Spleen (tissue), 11 donors: ENCODE measurements at regions not wholly inside any gene's neighbourhood (a gene's known extent, or its start where the extent isn't known, plus 50 kb on each side); places are given as distances from the start of the nearest gene placed in this dataset.

ENCODE experiments used
- DNase-seq: peaks from one replicate; pipeline ENCODE4 v3.0.0-alpha.2; 2020
- H3K27ac ChIP-seq, 8 donors: fragments of 200-600 bp; sonication (generic) in 7 of 8; 1 replicate in 4 of 8; 2 replicates in 4 of 8; pipeline versions ENCODE4 v1.5.0 to v1.8.0; 2016 to 2021; ENCODE audit warnings: inconsistent platforms in 4 of 8, mild to moderate bottlenecking in 4 of 8, moderate library complexity in 1 of 8
- H3K27me3 ChIP-seq, 7 donors: fragments of 200-600 bp; sonication (generic) in 6 of 7; replicated peaks in 1 of 7; 1 replicate in 4 of 7; 2 replicates in 3 of 7; pipeline versions ENCODE4 v1.5.0 to v1.8.0; 2016 to 2021; ENCODE audit warnings: inconsistent platforms in 3 of 7, mild to moderate bottlenecking in 1 of 7
- H3K36me3 ChIP-seq, 6 donors: fragments of 200-600 bp; sonication (generic) in 5 of 6; 1 replicate in 4 of 6; 2 replicates in 2 of 6; pipeline versions ENCODE4 v1.5.0 to v1.8.0; 2016 to 2021; ENCODE audit warnings: inconsistent platforms in 2 of 6
- H3K4me1 ChIP-seq, 6 donors: fragments of 200-600 bp; sonication (generic) in 5 of 6; 1 replicate in 3 of 6; 2 replicates in 3 of 6; pipeline versions ENCODE4 v1.5.0 to v1.8.0; 2016 to 2021; ENCODE audit warnings: inconsistent platforms in 3 of 6
- H3K4me3 ChIP-seq, 8 donors: fragments of 200-600 bp; sonication (generic) in 7 of 8; 1 replicate in 4 of 8; 2 replicates in 4 of 8; pipeline versions ENCODE4 v1.5.0 to v1.8.0; 2016 to 2021; ENCODE audit warnings: inconsistent platforms in 4 of 8, mild to moderate bottlenecking in 4 of 8, moderate library complexity in 2 of 8
- H3K9me3 ChIP-seq, 8 donors: fragments of 200-600 bp; sonication (generic) in 7 of 8; 1 replicate in 4 of 8; 2 replicates in 4 of 8; pipeline versions ENCODE4 v1.5.0 to v1.8.0; 2016 to 2021; ENCODE audit warnings: inconsistent platforms in 4 of 8
- POLR2A ChIP-seq, 3 donors: fragments of 450-650 bp; IDR thresholded peaks; one replicate each; pipeline ENCODE4 v1.5.1; 2017; ENCODE audit warnings: antibody characterized with exemption in 3 of 3, mild to moderate bottlenecking in 1 of 3
- POLR2AphosphoS5 ChIP-seq, 3 donors: sonication (generic); formaldehyde crosslinking; IDR thresholded peaks; one replicate each; pipeline ENCODE4 v1.5.1; 2017; ENCODE audit warnings: antibody characterized with exemption in 3 of 3
- WGBS, 5 donors: extraction: QIAGEN DNeasy Blood & Tissue Kit in 3 of 5; methylation state at CpG; one replicate each; pipeline versions ENCODE4 v1.1.5 to v1.1.7; 2013 to 2018; 5-methylcytosine and 5-hydroxymethylcytosine counted together
- intact Hi-C: fragments of 100-400 bp; cut with DNase I; formaldehyde crosslinking; loops from one replicate; pipeline ENCODE4 v1.15.0; 2023; ENCODE audit warnings: low total_unique reads
- TF ChIP-seq, protein P1 (sequence below), 11 experiments: fragments of 200-600 bp in 7 of 11; fragments of 450-650 bp in 4 of 11; sonication (generic) in 4 of 11; IDR thresholded peaks in 8 of 11; conservative IDR thresholded peaks in 3 of 11; 1 replicate in 7 of 11; 2 replicates in 4 of 11; pipeline versions ENCODE4 v1.4.0 to v1.8.0; 2016 to 2021; ENCODE audit warnings: antibody characterized with exemption in 11 of 11, inconsistent platforms in 4 of 11, mild to moderate bottlenecking in 1 of 11
- donor health status: healthy with polysubstance abuse.
- donor health status: DM: no; HTN: no; CAD: no; lungs with moderate emphysema.
- donor health status: DM: no; HTN: no; CAD: no.
- donor health status: Bipolar disorder and iron deficiency.
- donor health status: healthy.
- donor health status: DM: no; HTN: no; CAD: no.
- donor health status: DM: yes; HTN: yes; CAD: no.

DNA sequence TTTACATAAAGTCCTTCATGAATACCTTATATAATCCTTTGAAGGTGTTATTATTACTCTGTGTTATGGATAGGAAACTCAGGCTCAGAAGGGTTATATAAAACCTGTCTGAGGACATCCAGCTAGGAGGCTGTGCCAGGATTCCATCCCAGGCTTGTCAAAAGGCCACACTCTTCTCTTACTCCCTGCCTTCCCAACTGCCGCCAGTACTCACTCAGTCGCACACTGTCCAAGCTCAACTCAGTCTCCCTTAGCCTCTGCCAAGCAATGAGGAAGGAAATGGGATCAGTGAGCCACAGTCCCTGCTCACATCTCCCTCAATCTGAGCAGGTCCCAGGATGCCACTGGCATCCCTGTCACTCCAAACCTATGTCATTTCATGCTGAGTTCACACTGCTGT lies 94.4 kb downstream of the NAV1 start:
- Histone ChIP-seq H3K27ac (no peak overlapping the region), H3K4me3 (no peak overlapping the region), H3K9me3 (no peaks in the 10 kb centered on the region), H3K4me1 (peaks cover 0 to 8% (median 0%) of the 10 kb centered on the region in 6 donors), H3K27me3 (no peaks in the 10 kb centered on the region), H3K36me3 (peaks cover 0 to 14% (median 0%) of the 10 kb centered on the region in 6 donors)
- TF ChIP-seq POLR2AphosphoS5 (IDR thresholded peaks at IDR 0.05) = no peak
- TF ChIP-seq, protein P1, sequence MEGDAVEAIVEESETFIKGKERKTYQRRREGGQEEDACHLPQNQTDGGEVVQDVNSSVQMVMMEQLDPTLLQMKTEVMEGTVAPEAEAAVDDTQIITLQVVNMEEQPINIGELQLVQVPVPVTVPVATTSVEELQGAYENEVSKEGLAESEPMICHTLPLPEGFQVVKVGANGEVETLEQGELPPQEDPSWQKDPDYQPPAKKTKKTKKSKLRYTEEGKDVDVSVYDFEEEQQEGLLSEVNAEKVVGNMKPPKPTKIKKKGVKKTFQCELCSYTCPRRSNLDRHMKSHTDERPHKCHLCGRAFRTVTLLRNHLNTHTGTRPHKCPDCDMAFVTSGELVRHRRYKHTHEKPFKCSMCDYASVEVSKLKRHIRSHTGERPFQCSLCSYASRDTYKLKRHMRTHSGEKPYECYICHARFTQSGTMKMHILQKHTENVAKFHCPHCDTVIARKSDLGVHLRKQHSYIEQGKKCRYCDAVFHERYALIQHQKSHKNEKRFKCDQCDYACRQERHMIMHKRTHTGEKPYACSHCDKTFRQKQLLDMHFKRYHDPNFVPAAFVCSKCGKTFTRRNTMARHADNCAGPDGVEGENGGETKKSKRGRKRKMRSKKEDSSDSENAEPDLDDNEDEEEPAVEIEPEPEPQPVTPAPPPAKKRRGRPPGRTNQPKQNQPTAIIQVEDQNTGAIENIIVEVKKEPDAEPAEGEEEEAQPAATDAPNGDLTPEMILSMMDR (IDR thresholded peaks at IDR 0.05 in 8 of 11, conservative IDR thresholded peaks at IDR 0.05 in 3 of 11) = no peak
- no peak for TF ChIP-seq POLR2A (IDR thresholded peaks at IDR 0.05)
- 80 to 97% (median 95%) methylated on average over 2 of the region's 2 CpGs for WGBS, 5 donors
- intact Hi-C loops = no loop called here
- DNase-seq = no peak

DNA sequence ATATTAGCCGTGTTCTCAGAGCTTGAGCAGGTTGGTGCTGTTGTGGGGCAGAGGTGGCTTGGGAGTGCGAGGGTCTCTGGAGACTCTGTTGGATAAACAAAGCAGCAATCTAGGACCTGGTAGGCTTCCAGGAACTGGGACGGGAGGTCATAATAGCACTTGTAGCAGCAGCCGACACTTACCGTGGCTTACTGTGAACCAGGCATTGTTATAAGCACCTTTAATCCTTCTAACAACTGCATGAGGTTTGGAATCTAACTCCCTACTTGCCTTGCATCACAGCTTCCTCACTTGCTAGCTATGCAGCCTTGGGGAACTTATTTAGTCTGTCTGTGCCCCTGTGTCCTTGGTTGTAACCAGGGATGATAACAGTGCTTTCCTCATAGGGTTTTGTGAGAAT lies 94.9 kb downstream of the NAV1 start:
- no peaks in the 10 kb centered on the region for H3K27me3 ChIP-seq
- peaks cover 0 to 3% (median 0%) of the 10 kb centered on the region in 6 donors for H3K4me1 ChIP-seq
- H3K27ac ChIP-seq = no peak overlapping the region
- no peak for TF ChIP-seq POLR2A (IDR thresholded peaks at IDR 0.05)
- TF ChIP-seq, protein P1 (IDR thresholded peaks at IDR 0.05 in 8 of 11, conservative IDR thresholded peaks at IDR 0.05 in 3 of 11) = no peak
- no peak for TF ChIP-seq POLR2AphosphoS5 (IDR thresholded peaks at IDR 0.05)
- WGBS, 5 donors = 78 to 93% (median 84%) methylated on average over 5 of the region's 5 CpGs
- H3K9me3 ChIP-seq = no peaks in the 10 kb centered on the region
- peaks cover 0 to 13% (median 0%) of the 10 kb centered on the region in 6 donors for H3K36me3 ChIP-seq
- intact Hi-C loops = no loop called here
- H3K4me3 ChIP-seq = no peak overlapping the region
- DNase-seq = no peak

DNA sequence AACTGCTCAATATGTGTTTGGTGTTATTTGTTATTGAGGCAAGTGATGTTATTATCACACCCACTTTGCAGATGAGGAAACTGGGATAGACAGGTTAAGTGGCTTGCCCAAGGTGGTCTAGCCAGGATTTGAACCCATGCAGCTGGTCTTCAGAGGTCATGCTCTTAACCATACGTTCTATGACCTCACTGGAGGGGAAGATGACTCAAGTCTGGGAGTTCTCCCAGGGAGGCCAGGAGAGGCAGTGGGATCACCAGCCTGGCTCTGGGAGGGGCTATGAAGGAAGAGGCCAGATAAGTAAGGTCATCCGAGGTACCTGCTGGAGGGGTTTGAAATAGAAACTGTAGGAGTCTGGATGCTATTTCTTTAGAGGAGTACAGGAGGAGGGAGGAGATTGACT lies 95.3 kb downstream of the NAV1 start:
- Histone ChIP-seq H3K27ac (no peak overlapping the region), H3K4me1 (peaks cover 0 to 3% (median 0%) of the 10 kb centered on the region in 6 donors), H3K36me3 (peaks cover 0 to 8% (median 0%) of the 10 kb centered on the region in 6 donors), H3K4me3 (no peak overlapping the region), H3K27me3 (no peaks in the 10 kb centered on the region), H3K9me3 (no peaks in the 10 kb centered on the region)
- WGBS, 5 donors = 76 to 91% (median 78%) methylated on average over 2 of the region's 2 CpGs
- TF ChIP-seq POLR2A (IDR thresholded peaks at IDR 0.05) (no peak), POLR2AphosphoS5 (IDR thresholded peaks at IDR 0.05) (no peak)
- TF ChIP-seq, protein P1 (IDR thresholded peaks at IDR 0.05 in 8 of 11, conservative IDR thresholded peaks at IDR 0.05 in 3 of 11) = no peak
- intact Hi-C loops = no loop called here
- no peak for DNase-seq

DNA sequence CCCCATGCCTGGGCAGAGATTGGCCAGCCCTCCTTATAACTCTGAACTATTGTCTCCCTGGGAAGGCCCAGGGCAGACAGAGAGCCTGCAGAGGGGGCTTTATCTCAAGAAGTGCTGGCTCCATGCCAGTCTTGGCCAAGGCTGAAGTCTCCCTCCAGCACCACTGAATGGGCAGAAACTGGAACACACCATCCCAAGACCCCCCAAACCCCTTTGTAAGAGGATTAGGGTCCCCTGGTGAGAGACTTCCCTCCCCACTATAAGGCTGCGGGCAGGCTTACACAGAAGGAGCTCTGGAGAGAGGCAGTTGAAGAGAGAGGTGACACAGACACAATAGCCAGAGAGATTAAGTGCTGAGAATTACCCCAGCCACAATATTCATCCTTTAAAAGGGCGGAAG lies 97.2 kb downstream of the NAV1 start:
- TF ChIP-seq POLR2A (IDR thresholded peaks at IDR 0.05) (no peak), POLR2AphosphoS5 (IDR thresholded peaks at IDR 0.05) (no peak)
- TF ChIP-seq, protein P1 (IDR thresholded peaks at IDR 0.05 in 8 of 11, conservative IDR thresholded peaks at IDR 0.05 in 3 of 11) = no peak
- Histone ChIP-seq H3K4me3 (no peak overlapping the region), H3K27ac (no peak overlapping the region), H3K4me1 (peaks cover 0 to 4% (median 0%) of the 10 kb centered on the region in 6 donors), H3K27me3 (no peaks in the 10 kb centered on the region), H3K36me3 (no peaks in the 10 kb centered on the region), H3K9me3 (no peaks in the 10 kb centered on the region)
- no peak for DNase-seq
- intact Hi-C loops = no loop called here
- 79 to 89% (median 83%) methylated on average over 2 of the region's 2 CpGs for WGBS, 5 donors
